GM21786 (cell line): ENCODE measurements at regions not wholly inside any gene's neighbourhood (a gene's known extent, or its start where the extent isn't known, plus 50 kb on each side); places are given as distances from the start of the nearest gene placed in this dataset.
"Not testable (repeated sequence)": the region's sequence is repeated elsewhere in the genome, so short reads cannot be mapped to it uniquely, and the experiment has no call there.

ENCODE experiments used
- ATAC-seq: cut with Tn5 transposase; IDR thresholded peaks from one replicate; pipeline ENCODE4 v1.9.1; 2021; ENCODE audit not compliant: unreplicated experiment

GRCh38 chr5:91816681-91817080 is 433.6 kb upstream of the ARRDC3 start:
- ATAC-seq, result no peak

- ATAC-seq, result no peak
These were observed 414.5 kb upstream of the ARRDC3 start for GRCh38 chr5:91797576-91797975.

GRCh38 chr5:91794856-91795548 is 411.9 kb upstream of the ARRDC3 start:
- ATAC-seq, result no peak

- ATAC-seq, result no peak
These were observed 411.3 kb upstream of the ARRDC3 start for GRCh38 chr5:91794455-91794854.

GRCh38 chr5:91787718-91788117 is 404.6 kb upstream of the ARRDC3 start:
- ATAC-seq, result no peak

- ATAC-seq, result no peak
These were observed 394.6 kb upstream of the ARRDC3 start for GRCh38 chr5:91777671-91778070.

GRCh38 chr5:91776249-91776648 is 393.1 kb upstream of the ARRDC3 start:
- ATAC-seq, result no peak

GRCh38 chr5:91770400-91770799 is 387.3 kb upstream of the ARRDC3 start:
- ATAC-seq, result no peak

- not testable (repeated sequence) for ATAC-seq
These were observed 374.3 kb upstream of the ARRDC3 start for GRCh38 chr5:91757383-91757782.

- ATAC-seq, result no peak
These were observed 371.9 kb upstream of the ARRDC3 start for GRCh38 chr5:91754990-91755389.

GRCh38 chr5:91744470-91744869 is 361.4 kb upstream of the ARRDC3 start:
- ATAC-seq, result not testable (repeated sequence)

GRCh38 chr5:91742550-91742949 is 359.4 kb upstream of the ARRDC3 start:
- ATAC-seq, result no peak

- no peak for ATAC-seq
These were observed 358.8 kb upstream of the ARRDC3 start for GRCh38 chr5:91741764-91742505.

- ATAC-seq, result no peak
These were observed 346.9 kb upstream of the ARRDC3 start for GRCh38 chr5:91730026-91730425.

GRCh38 chr5:91727463-91727862 is 344.3 kb upstream of the ARRDC3 start:
- no peak for ATAC-seq

GRCh38 chr5:91722736-91723467 is 339.8 kb upstream of the ARRDC3 start:
- no peak for ATAC-seq

- no peak for ATAC-seq
These were observed 329.6 kb upstream of the ARRDC3 start for GRCh38 chr5:91712718-91713117.

GRCh38 chr5:91707521-91707841 is 324.4 kb upstream of the ARRDC3 start:
- ATAC-seq, result no peak

- no peak for ATAC-seq
These were observed 323.8 kb upstream of the ARRDC3 start for GRCh38 chr5:91706785-91707520.

- no peak for ATAC-seq
These were observed 320.0 kb upstream of the ARRDC3 start for GRCh38 chr5:91703128-91703527.

- ATAC-seq, result no peak
These were observed 316.3 kb upstream of the ARRDC3 start for GRCh38 chr5:91699429-91699828.
